ENCODE measurements at regions not wholly inside any gene's neighbourhood (a gene's known extent, or its start where the extent isn't known, plus 50 kb on each side); places are given as distances from the start of the nearest gene placed in this dataset.
A peak's percentile ranks its signal among the peaks of the same experiment; 100 is the strongest.
"Not testable (repeated sequence)": the region's sequence is repeated elsewhere in the genome, so short reads cannot be mapped to it uniquely, and the experiment has no call there.

DNA sequence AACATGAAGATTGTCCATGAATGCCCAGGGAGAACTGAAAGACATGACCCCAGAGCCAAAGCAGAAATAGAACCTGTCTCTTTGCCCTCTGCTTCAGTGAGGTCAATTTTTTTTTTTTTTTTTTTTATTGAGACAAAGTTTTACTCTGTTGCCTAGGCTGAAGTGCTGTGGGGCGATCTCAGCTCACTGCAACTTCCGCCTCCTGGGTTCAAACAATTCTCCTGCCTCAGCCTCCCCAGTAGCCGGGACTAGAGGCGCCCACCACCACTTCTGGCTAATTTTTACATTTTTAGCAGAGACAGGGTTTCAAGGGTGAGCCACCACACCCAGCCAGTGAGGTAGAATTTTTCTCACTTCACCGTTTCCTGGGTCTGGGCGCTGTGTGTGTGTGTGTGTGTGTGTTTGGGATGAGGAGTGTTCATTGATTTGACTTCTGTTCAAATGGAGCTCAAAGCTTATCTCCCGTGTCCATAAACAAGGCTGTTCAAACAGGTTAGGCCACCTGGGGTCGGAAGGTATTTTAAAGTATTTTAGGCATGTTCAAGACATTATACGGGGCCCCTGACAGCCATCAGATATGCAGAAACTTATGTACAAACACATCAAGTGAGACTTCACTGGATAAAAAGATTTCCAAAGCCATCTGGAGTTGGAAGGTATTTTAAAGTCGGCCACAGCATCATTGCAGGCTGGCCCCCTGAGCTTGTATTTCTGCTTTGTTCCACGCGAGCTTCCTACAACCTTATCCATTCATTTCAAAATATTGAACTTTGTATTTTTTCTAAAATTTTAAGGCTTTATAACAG is 93.8 kb downstream of the MAP3K8 start:
- DNase-seq (peak in 1 of 4 donors; percentile 27), ATAC-seq (no peak)
- H3K27me3 ChIP-seq: no peaks in the 10 kb centered on the region
- no peak overlapping the region for H3K27ac ChIP-seq
- H3K9me3 ChIP-seq: no peaks in the 10 kb centered on the region
- H3K36me3 ChIP-seq: no peaks in the 10 kb centered on the region
- peaks cover 0 to 70% of the 10 kb centered on the region in 2 donors for H3K4me1 ChIP-seq
- intact Hi-C loops (cut with DNase I): no loop called here
- TF ChIP-seq, protein P1, sequence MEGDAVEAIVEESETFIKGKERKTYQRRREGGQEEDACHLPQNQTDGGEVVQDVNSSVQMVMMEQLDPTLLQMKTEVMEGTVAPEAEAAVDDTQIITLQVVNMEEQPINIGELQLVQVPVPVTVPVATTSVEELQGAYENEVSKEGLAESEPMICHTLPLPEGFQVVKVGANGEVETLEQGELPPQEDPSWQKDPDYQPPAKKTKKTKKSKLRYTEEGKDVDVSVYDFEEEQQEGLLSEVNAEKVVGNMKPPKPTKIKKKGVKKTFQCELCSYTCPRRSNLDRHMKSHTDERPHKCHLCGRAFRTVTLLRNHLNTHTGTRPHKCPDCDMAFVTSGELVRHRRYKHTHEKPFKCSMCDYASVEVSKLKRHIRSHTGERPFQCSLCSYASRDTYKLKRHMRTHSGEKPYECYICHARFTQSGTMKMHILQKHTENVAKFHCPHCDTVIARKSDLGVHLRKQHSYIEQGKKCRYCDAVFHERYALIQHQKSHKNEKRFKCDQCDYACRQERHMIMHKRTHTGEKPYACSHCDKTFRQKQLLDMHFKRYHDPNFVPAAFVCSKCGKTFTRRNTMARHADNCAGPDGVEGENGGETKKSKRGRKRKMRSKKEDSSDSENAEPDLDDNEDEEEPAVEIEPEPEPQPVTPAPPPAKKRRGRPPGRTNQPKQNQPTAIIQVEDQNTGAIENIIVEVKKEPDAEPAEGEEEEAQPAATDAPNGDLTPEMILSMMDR (IDR thresholded peaks at IDR 0.05): no peak
- H3K4me3 ChIP-seq: no peak overlapping the region

DNA sequence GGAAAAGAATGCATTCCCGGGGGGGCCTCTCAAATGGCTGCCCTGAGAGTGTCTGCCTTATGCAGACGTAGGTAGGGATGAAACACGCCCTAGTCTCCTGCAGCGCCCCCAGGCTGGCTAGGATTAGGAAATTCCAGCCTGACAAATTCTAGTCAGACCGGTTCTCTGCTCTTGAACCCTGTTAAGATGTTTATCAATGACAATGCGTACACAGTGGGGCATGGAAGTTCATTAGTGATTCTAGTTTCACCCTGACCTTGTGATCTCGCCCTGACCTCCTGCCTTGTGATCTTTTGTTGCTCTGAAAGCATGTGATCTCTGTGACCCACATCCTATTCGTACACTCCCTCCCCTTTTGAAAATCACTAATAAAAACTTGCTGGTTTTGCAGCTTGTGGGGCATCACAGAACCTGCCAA is 88.7 kb downstream of the MAP3K8 start:
- H3K36me3 ChIP-seq; H3K4me3 ChIP-seq; H3K27me3 ChIP-seq; intact Hi-C loops (cut with DNase I); H3K9me3 ChIP-seq: not testable (repeated sequence)
- peak; percentile 55 for ATAC-seq
- Histone ChIP-seq H3K4me1 (peaks cover 0 to 31% of the 10 kb centered on the region in 2 donors), H3K27ac (peak overlapping the region; percentile 5 to 48)
- DNase-seq: peak in 2 of 4 donors; percentile 37 to 77

DNA sequence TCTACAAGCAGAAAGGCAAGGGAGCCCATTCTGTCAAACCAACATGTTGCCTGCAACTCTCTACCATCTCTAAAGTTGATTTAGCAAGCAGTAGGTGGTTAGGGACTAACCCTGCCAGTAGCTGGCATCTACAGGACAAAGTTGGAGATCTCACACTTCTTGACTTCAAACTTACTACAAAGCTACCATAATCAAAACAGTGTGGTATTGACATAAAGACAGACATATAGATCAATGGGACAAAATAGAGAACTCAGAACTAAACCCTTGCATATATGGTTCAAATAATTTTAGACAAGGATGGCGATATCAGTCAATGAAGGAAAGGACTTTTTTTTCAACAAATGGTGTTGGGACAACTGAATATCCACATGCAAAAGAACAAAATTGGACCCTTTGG is 84.9 kb downstream of the MAP3K8 start:
- intact Hi-C loops (cut with DNase I): no loop called here
- DNase-seq (no peak), ATAC-seq (no peak)
- Histone ChIP-seq H3K4me3 (no peak overlapping the region), H3K4me1 (peaks cover 0 to 12% of the 10 kb centered on the region in 2 donors), H3K27me3 (no peaks in the 10 kb centered on the region), H3K36me3 (no peaks in the 10 kb centered on the region), H3K9me3 (peaks cover 0 to 5% of the 10 kb centered on the region in 2 donors), H3K27ac (no peak overlapping the region)
- TF ChIP-seq, protein P1 (IDR thresholded peaks at IDR 0.05): no peak
